ENCODE measurements at regions not wholly inside any gene's neighbourhood (a gene's known extent, or its start where the extent isn't known, plus 50 kb on each side); places are given as distances from the start of the nearest gene placed in this dataset.

DNA sequence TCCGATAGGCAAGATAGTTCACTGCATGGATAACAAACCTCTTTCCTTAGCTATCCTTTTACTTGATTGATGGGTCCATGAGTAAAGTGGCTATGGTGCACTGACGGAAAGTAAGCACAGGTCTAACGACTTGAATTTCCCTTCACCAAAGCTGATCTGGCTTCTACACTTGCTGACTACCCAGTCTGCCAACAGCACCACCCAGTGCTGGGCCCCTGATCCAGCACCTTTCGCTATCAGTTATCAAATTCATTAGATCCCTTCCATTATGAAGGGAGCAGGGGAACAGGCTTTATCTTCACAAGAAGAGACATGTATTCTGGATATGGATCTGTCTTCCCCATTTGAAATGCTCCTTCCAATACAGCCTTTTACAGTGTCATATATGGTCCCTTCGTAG lies 855.9 kb downstream of the GRID1 start:
- DNase-seq, result no peak

DNA sequence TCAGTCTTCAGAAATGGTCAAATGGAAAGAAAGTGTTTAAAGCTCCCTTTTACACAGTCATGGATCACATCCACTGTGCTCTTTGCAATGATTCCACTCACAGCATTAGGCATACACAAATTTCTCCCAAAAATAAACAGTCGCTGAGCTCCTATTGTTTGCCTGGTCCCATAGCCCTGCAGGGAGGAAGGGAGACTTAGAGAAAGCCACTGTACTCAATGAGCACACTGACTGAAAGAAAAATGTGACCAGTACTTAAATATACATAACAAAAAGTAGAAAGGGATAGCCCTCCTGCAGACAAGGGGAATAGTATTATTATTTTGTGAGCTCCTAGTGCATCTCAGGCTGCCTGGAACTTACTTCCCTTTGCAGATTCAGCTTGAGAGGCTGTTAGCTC lies 853.2 kb downstream of the GRID1 start:
- no peak for DNase-seq

DNA sequence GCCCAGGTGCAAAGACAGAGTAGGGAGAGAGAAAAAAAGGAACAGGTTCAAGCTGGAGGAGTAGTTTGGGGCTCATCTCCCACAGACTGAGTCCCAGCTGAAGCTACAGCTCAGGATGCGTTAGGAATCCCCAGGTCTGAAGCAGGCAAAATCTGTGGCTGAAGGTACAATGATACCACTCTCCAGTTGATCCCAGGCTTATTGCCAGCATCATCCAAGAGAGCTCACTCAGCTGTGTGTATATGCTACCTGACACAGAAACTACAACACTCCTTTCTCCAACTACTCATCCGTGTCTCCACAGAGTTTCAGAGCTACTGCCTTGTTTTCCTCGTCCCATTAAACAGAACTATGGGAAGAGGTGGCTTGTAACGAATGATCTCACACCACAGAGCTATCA lies 851.3 kb downstream of the GRID1 start:
- no peak for DNase-seq

DNA sequence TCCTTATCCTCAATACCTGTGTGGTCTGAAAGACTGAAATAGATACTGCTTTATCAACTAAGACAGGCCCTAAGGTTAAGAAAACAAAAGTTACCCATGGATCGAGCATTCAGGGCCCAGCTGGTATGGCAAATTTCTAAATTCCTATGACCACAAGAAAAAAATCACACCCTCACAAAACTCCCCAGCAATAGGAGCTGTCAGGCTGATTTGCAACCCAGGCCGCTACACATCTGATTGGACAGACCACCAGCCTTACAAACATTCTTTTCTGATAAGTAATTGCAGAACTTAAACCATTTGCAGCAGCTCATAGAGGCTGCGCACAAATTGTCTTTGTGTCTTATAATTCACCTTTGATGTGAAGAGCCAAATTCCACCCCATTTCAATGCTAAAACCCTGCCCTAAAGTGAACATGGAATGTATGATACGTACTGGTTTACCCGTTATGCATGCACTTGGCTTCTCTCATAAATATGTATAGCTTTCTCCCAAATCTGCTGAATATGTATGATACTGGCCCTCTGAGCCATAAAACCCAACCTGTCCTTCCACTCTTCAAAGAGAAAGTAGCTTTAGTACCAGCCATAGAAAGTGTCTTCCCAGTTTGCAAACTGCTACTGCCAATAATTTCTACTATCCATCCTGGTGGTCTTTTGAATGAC lies 842.5 kb downstream of the GRID1 start:
- DNase-seq, result no peak

DNA sequence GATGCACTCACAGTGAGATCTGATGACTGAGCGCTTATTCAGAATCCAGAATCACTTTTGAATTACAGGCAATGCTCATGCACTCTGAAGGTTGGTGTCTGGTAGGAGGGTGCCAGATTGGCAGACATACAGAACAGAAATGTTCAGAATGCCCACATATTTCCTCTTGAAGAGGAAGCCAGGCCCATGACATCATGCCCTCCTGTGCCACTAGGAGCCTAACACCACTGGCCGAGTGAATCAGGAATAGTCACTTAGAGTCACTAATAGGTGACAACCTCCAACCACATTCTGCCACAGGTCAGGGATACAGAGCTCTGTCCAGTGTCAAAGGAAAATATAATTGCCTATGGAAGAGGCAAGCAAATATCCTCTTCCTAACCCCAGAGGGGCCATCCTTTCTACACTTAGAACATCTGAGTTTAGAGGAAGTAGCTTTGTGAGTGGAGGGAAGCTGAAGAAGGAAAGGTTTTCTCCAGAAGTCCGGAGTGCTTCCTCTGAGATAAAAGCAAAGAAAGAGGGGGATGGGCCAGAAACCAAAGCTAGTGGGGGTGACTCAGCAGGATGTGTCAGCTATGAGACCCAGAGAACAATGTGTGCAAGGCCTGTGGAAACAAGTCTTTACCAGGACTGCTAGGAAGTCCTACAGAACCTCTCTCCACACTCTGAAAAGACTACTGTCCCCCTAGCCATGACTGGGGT lies 838.8 kb downstream of the GRID1 start:
- DNase-seq, result no peak

DNA sequence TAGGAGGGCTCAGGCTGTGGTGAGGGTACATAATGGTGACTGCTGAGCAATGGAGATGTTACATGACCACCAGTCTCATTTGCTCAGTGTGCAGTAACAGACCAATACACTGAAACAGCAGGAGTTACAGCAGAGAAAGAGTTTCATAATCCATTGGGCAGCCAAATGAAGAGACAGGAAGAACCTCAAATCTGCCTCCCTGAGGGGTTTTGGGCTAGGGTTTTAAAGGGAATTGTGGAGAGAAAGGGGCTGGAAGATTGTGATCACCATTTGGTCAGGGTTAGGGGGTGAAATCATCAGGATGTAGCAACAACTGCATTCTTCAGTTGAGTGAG lies 838.3 kb downstream of the GRID1 start:
- DNase-seq, result no peak

DNA sequence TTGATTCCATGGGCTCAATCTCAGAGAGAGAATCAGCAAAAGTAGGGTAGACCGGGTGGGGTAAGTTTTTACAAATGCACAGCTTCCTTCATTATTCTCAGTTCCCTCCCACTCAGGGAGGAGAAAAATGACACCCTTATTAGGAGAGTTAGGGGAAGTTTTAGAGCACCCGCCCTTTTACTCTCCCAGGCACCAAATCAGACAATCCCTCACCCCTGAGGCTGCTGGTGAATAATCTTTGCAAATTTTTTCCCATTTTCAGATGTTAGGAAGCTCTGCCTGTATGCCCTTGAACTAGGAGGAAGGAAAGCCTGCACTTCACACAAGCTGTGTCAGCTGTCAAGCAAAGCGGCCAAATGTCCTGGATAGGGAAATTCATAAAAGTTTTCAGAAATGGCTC lies 834.9 kb downstream of the GRID1 start:
- no peak for DNase-seq

DNA sequence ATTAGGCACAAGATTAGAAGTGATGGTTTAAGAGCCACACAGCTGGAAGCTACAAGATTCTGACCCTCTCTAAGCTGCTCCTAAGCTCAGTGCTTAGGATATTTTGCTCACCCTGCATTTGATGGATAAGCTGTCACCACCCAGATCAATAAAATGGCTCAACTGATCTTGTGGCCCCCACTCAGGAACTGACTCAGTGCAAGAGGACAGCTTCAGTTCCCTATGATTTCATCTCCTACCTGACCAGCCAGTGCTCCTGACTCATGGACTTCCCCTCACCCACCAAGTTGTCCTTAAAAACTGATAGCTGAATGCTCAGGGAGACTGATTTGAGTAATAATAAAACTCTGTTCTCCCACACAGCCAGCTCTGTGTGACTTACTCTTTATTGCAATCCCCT lies 833.8 kb downstream of the GRID1 start:
- DNase-seq, result no peak

DNA sequence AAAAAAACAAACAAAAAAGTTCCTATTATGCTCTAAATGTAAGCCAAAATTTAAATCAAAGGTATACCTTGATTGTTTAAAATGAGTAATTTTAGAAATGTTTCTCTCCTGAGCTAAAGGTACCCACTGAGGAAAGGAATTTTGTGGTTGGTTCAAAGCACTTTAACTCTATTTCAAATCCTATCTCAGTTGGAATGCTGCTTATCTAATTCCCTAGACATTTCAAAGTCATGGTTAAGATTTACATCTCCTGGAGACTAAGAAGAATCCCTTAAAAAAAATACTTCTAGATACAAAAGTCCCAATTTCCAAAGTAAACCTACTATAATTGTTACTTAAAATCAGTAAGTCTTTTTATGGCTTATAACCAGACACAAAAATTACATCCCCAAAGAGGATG lies 830.7 kb downstream of the GRID1 start:
- DNase-seq, result no peak

DNA sequence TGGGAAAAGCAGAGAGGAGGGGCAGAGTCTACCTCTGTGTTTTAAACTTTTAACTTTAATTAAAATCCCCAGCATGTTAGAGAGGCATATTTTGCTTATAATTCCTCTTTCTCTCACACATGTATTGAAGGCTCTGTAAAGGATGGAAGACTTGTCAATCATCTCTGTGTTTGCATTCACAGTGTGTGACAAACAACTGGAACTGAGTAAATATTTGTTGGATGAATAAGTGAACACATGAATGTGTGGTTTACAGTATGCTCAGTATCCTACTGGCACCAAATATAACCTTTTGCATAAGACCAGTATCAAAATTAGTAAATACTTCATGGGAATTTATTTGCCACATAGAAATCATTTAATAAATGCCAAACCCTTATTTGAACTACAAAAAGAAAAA lies 829.0 kb downstream of the GRID1 start:
- DNase-seq, result no peak

DNA sequence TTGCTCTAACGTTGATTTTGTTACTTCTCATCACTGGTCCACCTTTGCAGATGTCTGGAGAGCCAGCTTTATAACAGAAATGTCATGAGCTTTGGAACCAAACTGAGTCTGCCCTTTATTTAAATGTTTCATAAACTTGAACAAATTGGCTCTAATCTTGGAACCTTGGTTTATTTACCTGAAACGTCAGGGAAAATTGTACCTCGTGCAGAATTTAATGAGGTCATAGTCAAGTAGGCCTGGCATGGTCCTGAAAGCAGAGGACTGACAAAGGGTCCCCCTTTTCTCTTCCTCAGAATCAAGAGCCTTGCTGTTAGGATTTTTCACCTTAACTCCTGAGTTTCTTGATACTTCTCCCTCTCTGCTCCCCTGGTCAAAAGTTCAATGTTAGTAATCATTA lies 828.0 kb downstream of the GRID1 start:
- no peak for DNase-seq

DNA sequence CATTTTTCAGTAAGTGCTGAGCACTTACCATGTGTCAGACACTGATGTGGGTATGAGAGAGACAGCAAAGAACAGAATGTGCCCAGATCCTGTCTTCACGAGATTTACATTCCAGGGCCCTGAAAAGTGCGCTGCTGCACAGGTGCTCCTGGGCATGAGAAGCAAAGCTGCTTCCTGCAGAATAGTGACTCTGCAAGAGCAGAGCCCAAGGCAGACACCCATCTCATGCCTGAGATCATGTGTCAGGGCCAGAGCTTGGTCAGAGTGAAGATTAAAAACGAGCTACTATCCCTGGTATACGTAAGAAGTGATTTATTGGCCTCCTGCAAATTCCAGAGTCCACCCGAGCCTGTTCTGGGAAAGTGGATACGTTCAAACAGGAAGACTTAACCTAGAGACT lies 824.4 kb downstream of the GRID1 start:
- DNase-seq, result no peak

DNA sequence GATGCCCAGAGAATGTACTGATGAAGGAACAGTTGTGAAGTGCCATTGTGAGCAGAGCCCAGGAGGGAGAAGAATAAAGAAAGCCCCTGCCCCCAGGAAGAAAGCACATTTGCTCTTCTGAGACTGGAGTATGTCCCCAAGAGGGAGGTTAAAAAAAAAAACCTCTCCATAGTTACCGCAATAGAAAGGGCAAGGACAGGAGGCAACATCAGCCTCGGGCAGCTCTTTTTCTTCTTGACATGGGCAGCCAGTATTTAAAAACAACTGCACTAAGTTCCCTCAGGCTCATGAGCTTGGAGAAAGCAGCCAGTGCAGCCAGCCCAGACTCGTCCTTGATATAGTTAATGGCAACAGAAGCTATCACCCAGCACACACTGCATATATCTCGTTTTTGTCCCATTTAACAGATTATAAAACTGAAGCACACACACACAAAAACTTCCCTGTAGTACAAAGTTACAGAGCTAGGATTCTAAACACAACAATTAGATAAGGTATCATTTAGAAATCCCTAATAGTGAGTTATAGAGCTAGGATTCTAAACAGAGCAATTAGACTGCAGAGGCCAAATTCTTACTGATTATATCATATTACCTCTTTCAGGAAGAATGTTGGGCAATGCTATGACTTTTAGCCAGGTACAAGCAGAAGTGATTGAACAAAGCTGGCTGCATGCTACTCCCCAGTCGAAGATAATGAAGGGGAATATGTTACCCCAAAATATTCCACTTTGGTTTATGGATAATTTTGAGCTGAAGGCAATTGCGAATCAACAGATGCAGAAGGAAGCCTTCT lies 823.5 kb downstream of the GRID1 start:
- DNase-seq, result no peak

DNA sequence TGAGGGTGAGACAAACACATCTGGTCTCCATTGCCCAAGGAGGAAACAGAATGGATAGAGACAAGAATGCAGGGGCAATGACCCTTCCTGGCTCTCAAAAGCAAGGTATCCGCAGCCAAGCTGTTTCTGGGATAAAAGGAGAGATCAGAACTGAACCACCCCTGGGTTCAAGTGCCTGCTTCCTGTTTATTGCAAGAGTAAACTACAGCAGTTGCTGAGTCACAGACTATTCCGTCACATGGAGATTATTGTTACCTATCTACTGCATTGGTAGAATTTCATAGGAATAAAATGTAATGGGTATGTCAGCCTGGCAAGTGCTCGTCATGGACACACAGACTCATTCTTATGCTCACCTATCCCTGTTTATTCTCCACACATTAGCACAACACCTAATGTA lies 821.6 kb downstream of the GRID1 start:
- no peak for DNase-seq

DNA sequence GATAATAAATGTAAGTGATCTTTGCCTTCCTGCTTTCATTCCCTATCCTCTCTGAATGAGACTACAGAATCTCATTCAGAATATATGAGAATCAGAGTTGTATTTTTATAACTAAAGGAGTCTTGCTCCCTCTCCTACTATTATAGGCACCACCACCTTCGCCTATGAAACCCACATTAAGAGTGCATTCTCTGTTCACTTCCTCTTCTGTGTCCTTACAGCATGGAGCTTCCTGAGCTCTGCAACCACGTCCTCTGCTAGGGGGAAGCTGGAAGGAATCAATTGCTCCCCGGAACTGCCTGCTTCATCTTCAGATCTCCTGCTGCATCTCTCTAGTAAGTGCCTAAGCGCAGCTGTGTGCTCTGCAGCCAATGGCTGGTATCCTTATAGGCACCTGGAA lies 820.7 kb downstream of the GRID1 start:
- DNase-seq, result no peak

DNA sequence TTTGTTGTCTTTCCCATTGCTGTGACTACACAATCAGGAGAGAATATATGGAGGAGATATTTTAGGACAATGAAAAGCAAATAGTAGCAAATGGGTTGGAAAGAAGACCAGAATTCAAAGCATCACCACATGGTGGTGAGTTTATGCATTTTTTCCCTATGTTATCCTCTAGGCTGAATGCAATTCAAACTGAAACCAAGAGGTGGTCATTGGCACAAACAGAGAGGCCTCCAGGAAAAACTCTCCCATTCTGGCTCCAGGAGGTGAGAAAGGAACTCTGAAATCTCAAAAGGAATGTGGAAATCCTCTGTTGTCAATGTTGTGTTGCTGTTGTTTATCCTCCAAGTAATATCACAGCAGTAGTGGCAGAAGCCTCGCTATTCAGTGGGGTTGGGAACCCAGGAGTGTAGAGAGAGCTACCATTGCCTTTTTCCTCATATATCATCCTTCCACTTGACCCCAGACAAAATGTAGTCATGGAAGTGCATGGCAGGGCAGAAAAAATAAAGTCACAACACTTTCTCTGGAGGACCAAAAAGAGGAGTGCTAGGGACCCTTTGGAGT lies 819.1 kb downstream of the GRID1 start:
- no peak for DNase-seq

DNA sequence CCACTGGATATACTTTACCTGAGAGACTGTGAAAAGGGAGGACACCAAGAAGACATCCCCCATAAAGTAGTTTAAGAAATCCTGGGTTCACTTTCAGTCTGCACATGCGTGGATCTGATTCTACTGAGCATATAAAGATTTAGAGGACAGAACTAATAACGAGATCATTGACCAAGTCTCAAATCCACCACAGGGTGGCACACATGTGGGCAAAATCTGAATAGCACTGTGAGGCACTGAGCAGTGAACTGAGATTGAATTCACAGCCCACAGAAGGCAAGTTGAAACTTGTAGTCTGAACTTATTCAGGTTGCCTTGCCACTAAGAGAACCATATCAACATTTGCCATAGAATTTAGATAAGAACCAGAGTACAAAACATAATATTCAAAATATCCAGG lies 818.6 kb downstream of the GRID1 start:
- no peak for DNase-seq

Data from NCI-H187 (cell line).